SK-N-SH (cell line): ENCODE measurements at regions not wholly inside any gene's neighbourhood (a gene's known extent, or its start where the extent isn't known, plus 50 kb on each side); places are given as distances from the start of the nearest gene placed in this dataset.

Experiments
- CTCF ChIA-PET: fragments of 300-600, 350-600 bp; formaldehyde crosslinking; extraction: SDS; loops from one replicate; lab custom pipeline; 2021; lab: Yijun Ruan, JAX
- POLR2A ChIA-PET: fragments of 350-600 bp; sonication (Branson Sonifier 250); formaldehyde crosslinking; extraction: SDS; loops from one replicate; lab custom pipeline; 2020; ENCODE audit warnings: antibody characterized with exemption, inconsistent platforms; lab: Yijun Ruan, JAX
- DNase-seq: peaks from one replicate; pipeline ENCODE4 v3.0.0; 2012
- H2AFZ ChIP-seq: fragments of 200-600 bp; sonication (generic); 2 replicates; pipeline ENCODE4 v1.8.1; 2016; ENCODE audit warnings: antibody characterized with exemption, mild to moderate bottlenecking, low read depth
- H3F3A ChIP-seq: fragments of 200-600 bp; sonication (generic); replicated peaks from 2 replicates; pipeline ENCODE3; 2016; ENCODE audit warnings: antibody characterized with exemption, mild to moderate bottlenecking; ENCODE audit not compliant: insufficient read depth
- H3K27ac ChIP-seq, 2 experiments: fragments of 200-500 bp in 1 of 2; fragments of 200-600 bp in 1 of 2; sonication (Bioruptor generic) in 1 of 2; sonication (generic), shearing (Covaris generic) in 1 of 2; 2 replicates each; pipeline versions ENCODE4 v1.5.1 to v1.6.1; 2014 to 2016; ENCODE audit warnings: low read depth in 2 of 2, inconsistent platforms in 1 of 2, low read length in 1 of 2, mild to moderate bottlenecking in 1 of 2, mixed read lengths in 1 of 2
- H3K27me3 ChIP-seq: fragments of 200-600 bp; sonication (generic), shearing (Covaris generic); 2 replicates; pipeline ENCODE4 v1.6.1; 2016; ENCODE audit warnings: mixed run types; ENCODE audit not compliant: insufficient read depth
- H3K36me3 ChIP-seq, 2 experiments: fragments of 200-500 bp in 1 of 2; fragments of 200-600 bp in 1 of 2; sonication (Bioruptor generic) in 1 of 2; sonication (generic) in 1 of 2; replicated peaks in 1 of 2; 2 replicates each; pipeline versions ENCODE3 to v1.5.1; 2014 to 2016; ENCODE audit warnings: low read length in 1 of 2, mild to moderate bottlenecking in 1 of 2; ENCODE audit not compliant: insufficient read depth in 2 of 2, control insufficient read depth in 1 of 2
- H3K4me1 ChIP-seq, 2 experiments: fragments of 200-500 bp in 1 of 2; fragments of 200-600 bp in 1 of 2; sonication (Bioruptor generic) in 1 of 2; sonication (generic), shearing (Covaris generic) in 1 of 2; 2 replicates each; pipeline versions ENCODE4 v1.5.1 to v1.6.1; 2014 to 2016; ENCODE audit warnings: low read depth in 1 of 2, low read length in 1 of 2, mixed run types in 1 of 2; ENCODE audit not compliant: insufficient read depth in 2 of 2, control insufficient read depth in 1 of 2
- H3K4me2 ChIP-seq: fragments of 200-600 bp; sonication (generic), shearing (Covaris generic); 2 replicates; pipeline ENCODE4 v1.6.1; 2017; ENCODE audit warnings: mixed run types
- H3K4me3 ChIP-seq, 2 experiments: fragments of 200-500 bp in 1 of 2; fragments of 200-600 bp in 1 of 2; sonication (Bioruptor generic) in 1 of 2; sonication (generic), shearing (Covaris generic) in 1 of 2; 2 replicates each; pipeline versions ENCODE4 v1.5.1 to v1.8.1; 2014 to 2016; ENCODE audit warnings: low read depth in 2 of 2, inconsistent platforms in 1 of 2, low read length in 1 of 2, mild to moderate bottlenecking in 1 of 2, mixed read lengths in 1 of 2, moderate library complexity in 1 of 2
- H3K79me2 ChIP-seq: fragments of 200-600 bp; sonication (generic); 2 replicates; pipeline ENCODE4 v1.8.1; 2017; ENCODE audit warnings: mild to moderate bottlenecking; ENCODE audit not compliant: insufficient read depth
- H3K9ac ChIP-seq: fragments of 200-600 bp; sonication (generic); 2 replicates; pipeline ENCODE4 v1.6.1; 2017; ENCODE audit warnings: mixed run types
- H3K9me2 ChIP-seq: fragments of 200-600 bp; sonication (generic); 2 replicates; pipeline ENCODE4 v1.6.1; 2017; ENCODE audit warnings: mixed run types
- H3K9me3 ChIP-seq: fragments of 200-600 bp; sonication (generic); 2 replicates; pipeline ENCODE4 v1.6.1; 2017; ENCODE audit warnings: mixed run types, mild to moderate bottlenecking, moderate library complexity
- H4K20me1 ChIP-seq: fragments of 200-600 bp; sonication (generic); 2 replicates; pipeline ENCODE4 v1.6.1; 2017; ENCODE audit warnings: mild to moderate bottlenecking, mixed run types; ENCODE audit not compliant: insufficient read depth
- CHD2 ChIP-seq: fragments of 150-350 bp; IDR thresholded peaks from 2 replicates; pipeline ENCODE4 v1.6.1; 2018; ENCODE audit warnings: low read length; ENCODE audit not compliant: partially characterized antibody
- EP300 ChIP-seq, 2 experiments: IDR thresholded peaks; 2 replicates each; pipeline versions ENCODE4 v1.4.0 to v1.6.1; 2012; ENCODE audit warnings: borderline replicate concordance in 1 of 2, low read depth in 1 of 2, low read length in 1 of 2
- EZH2phosphoT487 ChIP-seq: fragments of 200-600 bp; sonication (generic); IDR thresholded peaks from 2 replicates; pipeline ENCODE4 v1.6.1; 2017; ENCODE audit warnings: low read depth, mixed run types, mild to moderate bottlenecking, antibody characterized with exemption, moderate library complexity, borderline replicate concordance
- FOXM1 ChIP-seq: IDR thresholded peaks from 2 replicates; pipeline ENCODE4 v1.4.0; 2012; ENCODE audit warnings: low read depth, mild to moderate bottlenecking
- GABPA ChIP-seq: IDR thresholded peaks from 2 replicates; pipeline ENCODE4 v1.4.0; 2012; ENCODE audit warnings: low read depth, mild to moderate bottlenecking
- GATA2 ChIP-seq: sonication (generic); formaldehyde crosslinking; IDR thresholded peaks from 2 replicates; pipeline ENCODE4 v1.5.0; 2020; ENCODE audit warnings: mild to moderate bottlenecking, missing genetic modification reagents
- IRF3 ChIP-seq: fragments of 150-350 bp; IDR thresholded peaks from 2 replicates; pipeline ENCODE4 v1.6.1; 2016; ENCODE audit warnings: mild to moderate bottlenecking, low read depth, low read length
- JUND ChIP-seq: IDR thresholded peaks from 2 replicates; pipeline ENCODE4 v1.4.0; 2012
- MEF2A ChIP-seq: IDR thresholded peaks from 2 replicates; pipeline ENCODE4 v1.4.0; 2012; ENCODE audit warnings: low read depth, borderline replicate concordance
- NRF1 ChIP-seq: IDR thresholded peaks from 2 replicates; pipeline ENCODE4 v1.6.1; 2012; ENCODE audit warnings: low read depth, mild to moderate bottlenecking, low read length
- POLR2AphosphoS5 ChIP-seq: IDR thresholded peaks from 2 replicates; pipeline ENCODE4 v1.6.1; 2012; ENCODE audit warnings: low read depth, low read length
- RAD21 ChIP-seq: IDR thresholded peaks from 2 replicates; pipeline ENCODE4 v1.6.1; 2012; ENCODE audit warnings: mild to moderate bottlenecking, low read length
- RCOR1 ChIP-seq: fragments of 150-350 bp; IDR thresholded peaks from 2 replicates; pipeline ENCODE4 v1.6.1; 2017; ENCODE audit warnings: antibody characterized with exemption, low read length
- RFX5 ChIP-seq: IDR thresholded peaks from 2 replicates; pipeline ENCODE4 v1.6.1; 2012; ENCODE audit warnings: mild to moderate bottlenecking, improper control_type of control experiment, low read length
- SIN3A ChIP-seq: IDR thresholded peaks from 2 replicates; pipeline ENCODE4 v1.6.1; 2012; ENCODE audit warnings: low read depth, mild to moderate bottlenecking, low read length, moderate library complexity, borderline replicate concordance
- TAF1 ChIP-seq: IDR thresholded peaks from 2 replicates; pipeline ENCODE4 v1.6.1; 2012; ENCODE audit warnings: low read depth, mild to moderate bottlenecking, low read length, moderate library complexity, borderline replicate concordance
- TCF12 ChIP-seq: IDR thresholded peaks from 2 replicates; pipeline ENCODE4 v1.4.0; 2012
- YY1 ChIP-seq: IDR thresholded peaks from 2 replicates; pipeline ENCODE4 v1.4.0; 2012; ENCODE audit warnings: low read depth, mild to moderate bottlenecking
- WGBS: methylation state at CpG from one replicate; pipeline ENCODE4 v1.1.6; 2017; ENCODE audit warnings: low lambda C conversion rate; 5-methylcytosine and 5-hydroxymethylcytosine counted together
- TF ChIP-seq, protein P1 (sequence below): fragments of 150-350 bp; IDR thresholded peaks from 2 replicates; pipeline ENCODE4 v1.6.1; 2017; ENCODE audit warnings: antibody characterized with exemption, low read length, low read depth, borderline replicate concordance

DNA sequence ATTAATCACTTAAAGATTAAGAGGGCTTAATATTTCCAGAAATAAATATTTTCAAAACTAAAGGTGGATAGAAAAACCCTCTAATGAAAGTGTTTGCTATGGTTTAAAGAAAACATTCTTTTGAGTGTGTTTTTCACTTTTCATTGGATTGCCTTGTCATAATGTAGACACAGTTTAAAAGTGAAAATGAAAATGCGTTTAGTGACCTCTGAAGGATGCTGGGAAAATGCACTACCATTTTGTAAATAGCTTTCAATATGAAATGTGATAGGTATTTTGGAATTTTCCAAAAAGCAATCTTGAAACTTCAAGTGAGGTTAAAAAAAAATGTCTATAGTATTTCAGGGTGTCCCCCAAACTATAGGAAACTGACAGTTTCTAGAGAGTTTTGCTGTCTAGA, 642.2 kb downstream of the C4orf33 start:
- Histone ChIP-seq H2AFZ (no peak overlapping the region; the same call in 1 of the 2 replicates), H4K20me1 (no peaks in the 10 kb centered on the region), H3K36me3 (no peaks in the 10 kb centered on the region), H3K9me2 (no peaks in the 10 kb centered on the region), H3K4me3 (no peak overlapping the region), H3F3A (no peaks in the 10 kb centered on the region), H3K4me1 (no peaks in the 10 kb centered on the region), H3K9me3 (no peaks in the 10 kb centered on the region), H3K27me3 (no peaks in the 10 kb centered on the region), H3K9ac (no peak overlapping the region), H3K4me2 (no peak overlapping the region; the same call in 1 of the 2 replicates), H3K79me2 (no peaks in the 10 kb centered on the region), H3K27ac (no peak overlapping the region)
- ChIA-PET POLR2A (no interaction called here), CTCF (no interaction called here)
- DNase-seq, result no peak
- 7% methylated on average over 1 of the region's 1 CpG for WGBS
- no peak for TF ChIP-seq GATA2
- TF ChIP-seq SIN3A, result no peak
- no peak for TF ChIP-seq JUND
- TF ChIP-seq FOXM1, result no peak
- TF ChIP-seq RCOR1, result no peak
- TF ChIP-seq EZH2phosphoT487, result no peak
- TF ChIP-seq RFX5, result no peak
- no peak for TF ChIP-seq NRF1
- no peak for TF ChIP-seq CHD2
- TF ChIP-seq TCF12, result no peak
- TF ChIP-seq YY1, result no peak
- no peak for TF ChIP-seq IRF3

DNA sequence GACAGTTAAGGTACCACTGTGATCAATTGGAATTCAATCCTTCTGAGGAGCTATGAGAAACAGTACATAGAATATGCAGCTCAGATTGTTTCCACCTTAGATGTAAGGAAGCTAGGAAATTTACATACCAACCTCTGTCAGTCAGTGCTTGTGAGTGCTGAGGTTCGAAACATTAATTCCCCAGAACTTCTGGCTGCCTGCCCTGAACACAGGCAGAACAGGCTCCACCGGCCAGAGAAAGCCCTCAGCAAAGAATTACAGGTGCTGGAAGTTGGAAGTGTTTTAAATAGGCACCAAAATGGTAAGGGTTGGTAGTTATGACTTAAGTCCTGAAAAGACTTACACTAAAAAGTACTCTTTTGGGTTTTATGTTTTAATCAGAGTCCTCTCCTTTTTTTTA, 651.8 kb downstream of the C4orf33 start:
- Histone ChIP-seq H3K4me2 (no peak overlapping the region), H3K27ac (no peak overlapping the region), H3K79me2 (no peaks in the 10 kb centered on the region), H3K9ac (no peak overlapping the region), H3K4me3 (no peak overlapping the region), H3K9me3 (no peaks in the 10 kb centered on the region), H3F3A (no peaks in the 10 kb centered on the region), H3K27me3 (no peaks in the 10 kb centered on the region), H3K4me1 (no peaks in the 10 kb centered on the region), H3K9me2 (no peaks in the 10 kb centered on the region), H2AFZ (no peak overlapping the region), H4K20me1 (no peaks in the 10 kb centered on the region), H3K36me3 (no peaks in the 10 kb centered on the region)
- ChIA-PET POLR2A (no interaction called here), CTCF (interaction anchor here (0.6 kb wide), 1 partner anchor 907 kb away, joined by 3 read pairs; no protein-coding TSS in a partner anchor)
- DNase-seq, result no peak
- TF ChIP-seq TCF12 (no peak), NRF1 (no peak), RFX5 (no peak), TAF1 (no peak), POLR2AphosphoS5 (no peak), RCOR1 (no peak)
- WGBS, result 0% methylated on average over 1 of the region's 2 CpGs

- no peaks in the 10 kb centered on the region for H3K4me1 ChIP-seq
- ChIA-PET POLR2A (no interaction called here), CTCF (no interaction called here)
- H4K20me1 ChIP-seq, result no peaks in the 10 kb centered on the region
- no peaks in the 10 kb centered on the region for H3K36me3 ChIP-seq
- H3K79me2 ChIP-seq, result no peaks in the 10 kb centered on the region
- no peak overlapping the region for H3K27ac ChIP-seq
- TF ChIP-seq POLR2AphosphoS5, result no peak
- TF ChIP-seq RFX5, result no peak
- TF ChIP-seq GABPA, result no peak
- no peak for TF ChIP-seq EP300 (IDR thresholded peaks at IDR 0.05; ENCODE audit: borderline replicate concordance in 1 of 2, low read depth in 1 of 2, low read length in 1 of 2)
- no peak for TF ChIP-seq MEF2A
- TF ChIP-seq RAD21, result no peak
- TF ChIP-seq GATA2, result no peak
- TF ChIP-seq, protein P1, sequence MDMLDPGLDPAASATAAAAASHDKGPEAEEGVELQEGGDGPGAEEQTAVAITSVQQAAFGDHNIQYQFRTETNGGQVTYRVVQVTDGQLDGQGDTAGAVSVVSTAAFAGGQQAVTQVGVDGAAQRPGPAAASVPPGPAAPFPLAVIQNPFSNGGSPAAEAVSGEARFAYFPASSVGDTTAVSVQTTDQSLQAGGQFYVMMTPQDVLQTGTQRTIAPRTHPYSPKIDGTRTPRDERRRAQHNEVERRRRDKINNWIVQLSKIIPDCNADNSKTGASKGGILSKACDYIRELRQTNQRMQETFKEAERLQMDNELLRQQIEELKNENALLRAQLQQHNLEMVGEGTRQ, result no peak
- H2AFZ ChIP-seq, result no peak overlapping the region
- 0% methylated on average over 1 of the region's 1 CpG for WGBS
- H3F3A ChIP-seq, result no peaks in the 10 kb centered on the region
- H3K4me2 ChIP-seq, result no peak overlapping the region
- H3K4me3 ChIP-seq, result no peak overlapping the region
- no peaks in the 10 kb centered on the region for H3K9me2 ChIP-seq
- no peak overlapping the region for H3K9ac ChIP-seq
- no peaks in the 10 kb centered on the region for H3K27me3 ChIP-seq
- no peak for DNase-seq
- no peaks in the 10 kb centered on the region for H3K9me3 ChIP-seq
These were observed 653.0 kb downstream of the C4orf33 start for GRCh38 chr4:129748991-129749390.
